ENCODE measurements at regions not wholly inside any gene's neighbourhood (a gene's known extent, or its start where the extent isn't known, plus 50 kb on each side); places are given as distances from the start of the nearest gene placed in this dataset.

DNA sequence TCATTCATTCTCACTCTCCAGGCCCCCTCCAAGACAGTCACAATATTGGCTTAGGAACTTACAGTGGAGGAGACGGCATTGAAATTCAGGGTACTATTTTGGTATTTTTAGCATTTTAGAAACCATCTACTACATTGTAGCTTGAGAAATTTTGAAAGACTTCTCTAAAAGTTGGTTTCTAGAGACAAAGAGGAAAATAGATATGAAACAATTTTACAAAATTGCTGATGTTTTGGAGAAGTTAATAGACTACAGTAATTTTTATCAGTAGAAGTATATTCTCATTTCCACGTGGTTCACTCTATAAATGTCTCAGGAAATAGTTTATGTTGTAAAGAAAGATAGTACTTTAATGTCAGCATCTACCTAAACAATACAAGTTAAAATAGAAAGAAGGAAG lies 63.2 kb upstream of the ZSWIM6 start:
- no peaks in the 10 kb centered on the region for H4K20me1 ChIP-seq (ENCODE audit: low read depth)
- TF ChIP-seq EZH2phosphoT487 (IDR thresholded peaks at IDR 0.05) (no peak), EZH2 (IDR thresholded peaks at IDR 0.05) (no peak)
- TF ChIP-seq, protein P1, sequence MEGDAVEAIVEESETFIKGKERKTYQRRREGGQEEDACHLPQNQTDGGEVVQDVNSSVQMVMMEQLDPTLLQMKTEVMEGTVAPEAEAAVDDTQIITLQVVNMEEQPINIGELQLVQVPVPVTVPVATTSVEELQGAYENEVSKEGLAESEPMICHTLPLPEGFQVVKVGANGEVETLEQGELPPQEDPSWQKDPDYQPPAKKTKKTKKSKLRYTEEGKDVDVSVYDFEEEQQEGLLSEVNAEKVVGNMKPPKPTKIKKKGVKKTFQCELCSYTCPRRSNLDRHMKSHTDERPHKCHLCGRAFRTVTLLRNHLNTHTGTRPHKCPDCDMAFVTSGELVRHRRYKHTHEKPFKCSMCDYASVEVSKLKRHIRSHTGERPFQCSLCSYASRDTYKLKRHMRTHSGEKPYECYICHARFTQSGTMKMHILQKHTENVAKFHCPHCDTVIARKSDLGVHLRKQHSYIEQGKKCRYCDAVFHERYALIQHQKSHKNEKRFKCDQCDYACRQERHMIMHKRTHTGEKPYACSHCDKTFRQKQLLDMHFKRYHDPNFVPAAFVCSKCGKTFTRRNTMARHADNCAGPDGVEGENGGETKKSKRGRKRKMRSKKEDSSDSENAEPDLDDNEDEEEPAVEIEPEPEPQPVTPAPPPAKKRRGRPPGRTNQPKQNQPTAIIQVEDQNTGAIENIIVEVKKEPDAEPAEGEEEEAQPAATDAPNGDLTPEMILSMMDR (IDR thresholded peaks at IDR 0.05), result no peak
- H3F3A ChIP-seq (ENCODE audit: low read depth), result no peaks in the 10 kb centered on the region
- no peaks in the 10 kb centered on the region for H3K36me3 ChIP-seq
- no peaks in the 10 kb centered on the region for H3K36me3 Mint-ChIP-seq
- peaks cover 3% of the 10 kb centered on the region for H3K4me1 Mint-ChIP-seq
- H3K4me2 ChIP-seq, result no peak overlapping the region
- no peak overlapping the region for H3K4me3 ChIP-seq
- H3K9me3 ChIP-seq (ENCODE audit: low read depth), result no peaks in the 10 kb centered on the region
- H3K9me3 Mint-ChIP-seq, result no peaks in the 10 kb centered on the region
- no peak overlapping the region for H3K27ac Mint-ChIP-seq
- no peak for DNase-seq (ENCODE audit: low spot score)
- H3K9ac ChIP-seq, result no peak overlapping the region
- H3K27me3 Mint-ChIP-seq (ENCODE audit: insufficient read depth, low read depth), result peaks cover 2% of the 10 kb centered on the region
- no peak overlapping the region for H2AFZ ChIP-seq (replicated peaks)
- H3K27ac ChIP-seq, result no peak overlapping the region
- H3K27me3 ChIP-seq, result no peaks in the 10 kb centered on the region
- peaks cover 10% of the 10 kb centered on the region for H3K4me1 ChIP-seq
- H3K79me2 ChIP-seq (ENCODE audit: low read depth), result no peaks in the 10 kb centered on the region
- H3K4me3 Mint-ChIP-seq, result no peak overlapping the region

DNA sequence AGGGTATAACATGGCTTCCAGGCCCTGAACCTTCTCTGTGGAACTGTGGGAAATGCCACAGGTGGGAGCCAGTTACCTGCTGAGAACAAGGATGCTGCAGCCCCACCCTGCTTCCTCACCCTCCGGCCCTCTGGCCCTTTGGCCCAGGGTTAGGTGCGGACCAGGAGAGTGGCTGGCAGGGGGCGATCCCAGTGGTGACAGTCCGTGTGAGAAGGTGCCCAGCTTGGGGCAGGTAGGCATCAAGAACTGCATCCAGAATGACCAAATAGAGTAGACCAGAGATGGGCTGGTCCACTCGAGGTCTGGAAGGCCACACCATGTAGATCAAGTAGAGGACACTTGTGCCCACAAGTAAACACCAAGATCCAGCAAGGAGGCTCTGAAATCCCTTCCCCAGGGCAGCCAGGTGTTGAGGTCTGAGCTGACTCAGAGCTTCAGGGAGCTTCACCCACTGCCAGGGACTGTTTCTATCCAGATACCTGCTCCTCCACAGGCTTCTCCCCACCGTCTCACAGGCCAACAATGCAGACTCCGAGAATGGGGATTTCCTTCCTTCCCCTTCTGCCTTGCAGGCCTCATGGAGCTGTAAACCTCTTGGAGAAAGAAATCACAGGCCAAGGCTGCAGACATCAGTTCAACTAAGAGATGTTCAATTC lies 61.4 kb upstream of the ZSWIM6 start:
- TF ChIP-seq, protein P1 (IDR thresholded peaks at IDR 0.05), result no peak
- no peak for TF ChIP-seq EZH2phosphoT487 (IDR thresholded peaks at IDR 0.05)
- no peak for TF ChIP-seq EZH2 (IDR thresholded peaks at IDR 0.05)
- Histone ChIP-seq H3K4me2 (no peak overlapping the region), H3K79me2 (ENCODE audit: low read depth) (no peaks in the 10 kb centered on the region), H3K4me1 (peaks cover 10% of the 10 kb centered on the region), H3K27ac (no peak overlapping the region), H3K9me3 (ENCODE audit: low read depth) (no peaks in the 10 kb centered on the region), H3K27me3 (no peaks in the 10 kb centered on the region), H3K9ac (no peak overlapping the region), H2AFZ (replicated peaks) (no peak overlapping the region), H3K36me3 (no peaks in the 10 kb centered on the region), H3F3A (ENCODE audit: low read depth) (no peaks in the 10 kb centered on the region), H4K20me1 (ENCODE audit: low read depth) (no peaks in the 10 kb centered on the region), H3K4me3 (no peak overlapping the region)
- no peak overlapping the region for H3K4me3 Mint-ChIP-seq
- no peaks in the 10 kb centered on the region for H3K36me3 Mint-ChIP-seq
- H3K27me3 Mint-ChIP-seq (ENCODE audit: insufficient read depth, low read depth), result peaks cover 6% of the 10 kb centered on the region
- no peaks in the 10 kb centered on the region for H3K9me3 Mint-ChIP-seq
- no peak overlapping the region for H3K27ac Mint-ChIP-seq
- no peak for DNase-seq (ENCODE audit: low spot score)
- H3K4me1 Mint-ChIP-seq, result no peaks in the 10 kb centered on the region

DNA sequence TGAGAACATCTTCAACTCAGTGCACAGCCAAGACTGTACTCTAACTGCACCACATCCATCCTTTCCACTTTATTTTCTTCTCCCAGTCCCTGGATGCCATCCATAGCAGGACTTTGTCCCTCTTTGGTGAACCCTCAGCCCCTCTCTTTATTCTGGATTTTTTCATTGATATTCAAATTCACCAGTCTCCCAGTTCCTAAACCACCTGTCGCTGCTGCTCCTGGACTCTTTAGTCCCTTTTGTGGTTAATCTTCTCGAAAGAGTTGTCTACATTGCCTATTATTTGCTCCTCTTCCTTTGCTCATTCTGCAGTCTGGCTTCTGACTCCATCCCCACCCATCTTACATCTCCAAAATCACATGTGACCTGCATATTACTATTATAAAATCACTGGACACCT lies 59.4 kb upstream of the ZSWIM6 start:
- Histone ChIP-seq H3K79me2 (ENCODE audit: low read depth) (no peaks in the 10 kb centered on the region), H3K4me1 (peaks cover 17% of the 10 kb centered on the region), H3F3A (ENCODE audit: low read depth) (peaks cover 10% of the 10 kb centered on the region), H3K4me3 (no peak overlapping the region), H2AFZ (replicated peaks) (no peak overlapping the region), H3K9ac (no peak overlapping the region), H3K4me2 (no peak overlapping the region), H4K20me1 (ENCODE audit: low read depth) (no peaks in the 10 kb centered on the region), H3K27me3 (no peaks in the 10 kb centered on the region), H3K9me3 (ENCODE audit: low read depth) (no peaks in the 10 kb centered on the region), H3K27ac (no peak overlapping the region), H3K36me3 (no peaks in the 10 kb centered on the region)
- peaks cover 16% of the 10 kb centered on the region for H3K27me3 Mint-ChIP-seq (ENCODE audit: insufficient read depth, low read depth)
- no peak overlapping the region for H3K27ac Mint-ChIP-seq
- no peak for TF ChIP-seq EZH2phosphoT487 (IDR thresholded peaks at IDR 0.05)
- TF ChIP-seq, protein P1 (IDR thresholded peaks at IDR 0.05), result no peak
- TF ChIP-seq EZH2 (IDR thresholded peaks at IDR 0.05), result no peak
- no peak overlapping the region for H3K4me3 Mint-ChIP-seq
- H3K9me3 Mint-ChIP-seq, result no peaks in the 10 kb centered on the region
- no peaks in the 10 kb centered on the region for H3K36me3 Mint-ChIP-seq
- no peak for DNase-seq (ENCODE audit: low spot score)
- H3K4me1 Mint-ChIP-seq, result peaks cover 11% of the 10 kb centered on the region
